ENCODE measurements at regions not wholly inside any gene's neighbourhood (a gene's known extent, or its start where the extent isn't known, plus 50 kb on each side); places are given as distances from the start of the nearest gene placed in this dataset.

DNA sequence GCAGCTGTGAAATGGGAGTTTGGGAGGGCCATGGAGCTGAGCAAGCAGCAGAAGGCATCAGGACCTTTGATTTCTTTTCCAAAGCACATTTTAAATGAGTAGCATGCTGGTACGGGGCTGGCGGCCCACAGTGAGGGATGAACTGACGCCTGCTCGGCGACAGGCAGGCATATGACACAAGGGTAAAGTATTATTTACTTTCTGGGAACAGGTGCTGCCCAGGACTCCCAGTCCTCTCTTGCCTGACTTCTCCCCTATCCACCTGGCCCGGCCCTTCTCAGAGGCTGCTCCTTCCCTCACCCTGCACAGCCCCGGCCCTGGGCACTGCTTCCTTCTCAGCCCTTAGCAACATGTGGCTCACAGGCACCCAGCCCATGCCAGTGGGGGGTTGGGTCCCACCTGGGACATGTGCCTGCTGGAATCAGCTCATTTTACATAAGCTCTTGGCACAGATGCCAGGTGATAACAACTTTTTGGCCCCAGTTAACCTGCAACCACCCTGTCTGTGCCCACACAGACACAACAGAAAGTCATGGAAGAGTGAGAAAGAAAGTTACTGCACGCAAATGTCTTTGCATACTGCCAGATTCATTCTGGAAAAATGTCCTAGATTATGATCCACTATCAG, 112.3 kb upstream of the GADD45A start:
- H2AFZ ChIP-seq (ENCODE audit: low read length), result no peak overlapping the region
- DNase-seq, result no peak
- H3K36me3 ChIP-seq (replicated peaks; ENCODE audit: insufficient read depth, low read length), result no peaks in the 10 kb centered on the region
- no peaks in the 10 kb centered on the region for H3K27me3 ChIP-seq (replicated peaks; ENCODE audit: insufficient read depth, low read length)
- H3K79me2 ChIP-seq (ENCODE audit: low read length), result no peaks in the 10 kb centered on the region
- H3K9ac ChIP-seq (ENCODE audit: low read length), result no peak overlapping the region
- no peak overlapping the region for H3K27ac ChIP-seq (ENCODE audit: low read length)
- no peak for TF ChIP-seq EZH2phosphoT487 (IDR thresholded peaks at IDR 0.05; ENCODE audit: low read length)
- no peak for TF ChIP-seq EZH2 (optimal IDR thresholded peaks at IDR 0.05; ENCODE audit: low read depth, low read length)
- TF ChIP-seq, protein P1, sequence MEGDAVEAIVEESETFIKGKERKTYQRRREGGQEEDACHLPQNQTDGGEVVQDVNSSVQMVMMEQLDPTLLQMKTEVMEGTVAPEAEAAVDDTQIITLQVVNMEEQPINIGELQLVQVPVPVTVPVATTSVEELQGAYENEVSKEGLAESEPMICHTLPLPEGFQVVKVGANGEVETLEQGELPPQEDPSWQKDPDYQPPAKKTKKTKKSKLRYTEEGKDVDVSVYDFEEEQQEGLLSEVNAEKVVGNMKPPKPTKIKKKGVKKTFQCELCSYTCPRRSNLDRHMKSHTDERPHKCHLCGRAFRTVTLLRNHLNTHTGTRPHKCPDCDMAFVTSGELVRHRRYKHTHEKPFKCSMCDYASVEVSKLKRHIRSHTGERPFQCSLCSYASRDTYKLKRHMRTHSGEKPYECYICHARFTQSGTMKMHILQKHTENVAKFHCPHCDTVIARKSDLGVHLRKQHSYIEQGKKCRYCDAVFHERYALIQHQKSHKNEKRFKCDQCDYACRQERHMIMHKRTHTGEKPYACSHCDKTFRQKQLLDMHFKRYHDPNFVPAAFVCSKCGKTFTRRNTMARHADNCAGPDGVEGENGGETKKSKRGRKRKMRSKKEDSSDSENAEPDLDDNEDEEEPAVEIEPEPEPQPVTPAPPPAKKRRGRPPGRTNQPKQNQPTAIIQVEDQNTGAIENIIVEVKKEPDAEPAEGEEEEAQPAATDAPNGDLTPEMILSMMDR (IDR thresholded peaks at IDR 0.05; ENCODE audit: low read length), result no peak
- no peaks in the 10 kb centered on the region for H4K20me1 ChIP-seq (ENCODE audit: insufficient read depth, low read length)
- no peaks in the 10 kb centered on the region for H3F3A ChIP-seq (ENCODE audit: insufficient read depth, low read length)
- H3K4me1 ChIP-seq (ENCODE audit: low read length), result no peaks in the 10 kb centered on the region
- no peak overlapping the region for H3K4me3 ChIP-seq (ENCODE audit: low read length)
- no peaks in the 10 kb centered on the region for H3K9me3 ChIP-seq (replicated peaks; ENCODE audit: insufficient read depth, low read length)
- no peaks in the 10 kb centered on the region for H3K9me2 ChIP-seq (replicated peaks; ENCODE audit: insufficient read depth, low read length)
- no peak overlapping the region for H3K4me2 ChIP-seq (ENCODE audit: low read depth, low read length)

DNA sequence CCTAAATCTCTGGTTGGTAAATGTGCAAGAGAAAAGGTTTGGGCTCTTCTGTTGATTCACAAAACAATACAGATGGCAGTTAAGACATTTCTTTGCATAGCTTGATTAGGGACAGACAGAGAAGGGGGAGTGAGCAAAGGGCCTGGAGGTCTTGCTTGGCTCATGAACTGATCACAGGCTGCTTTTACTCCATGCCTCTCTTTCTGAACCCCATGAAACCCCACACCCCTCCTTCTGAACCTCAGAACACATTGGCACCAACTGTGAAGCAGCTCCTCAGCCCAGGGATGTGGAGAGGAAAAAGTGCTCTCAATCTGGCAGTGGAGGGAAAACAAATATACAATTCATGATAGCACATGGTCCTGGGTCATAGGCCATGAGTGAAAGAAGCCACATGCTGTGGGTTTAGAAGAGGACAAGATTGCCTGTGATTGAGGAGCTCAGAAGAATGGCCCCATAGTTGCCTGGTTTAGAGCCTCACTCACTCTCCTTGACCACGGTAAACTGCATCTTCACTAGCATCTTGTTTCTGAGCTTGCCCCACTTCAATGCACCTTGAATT, 111.6 kb upstream of the GADD45A start:
- no peak overlapping the region for H2AFZ ChIP-seq (ENCODE audit: low read length)
- no peak overlapping the region for H3K4me2 ChIP-seq (ENCODE audit: low read depth, low read length)
- H3K36me3 ChIP-seq (replicated peaks; ENCODE audit: insufficient read depth, low read length), result no peaks in the 10 kb centered on the region
- H3K4me1 ChIP-seq (ENCODE audit: low read length), result no peaks in the 10 kb centered on the region
- no peaks in the 10 kb centered on the region for H4K20me1 ChIP-seq (ENCODE audit: insufficient read depth, low read length)
- TF ChIP-seq, protein P1 (IDR thresholded peaks at IDR 0.05; ENCODE audit: low read length), result no peak
- TF ChIP-seq EZH2 (optimal IDR thresholded peaks at IDR 0.05; ENCODE audit: low read depth, low read length), result no peak
- TF ChIP-seq EZH2phosphoT487 (IDR thresholded peaks at IDR 0.05; ENCODE audit: low read length), result no peak
- no peaks in the 10 kb centered on the region for H3K9me2 ChIP-seq (replicated peaks; ENCODE audit: insufficient read depth, low read length)
- no peaks in the 10 kb centered on the region for H3K79me2 ChIP-seq (ENCODE audit: low read length)
- no peaks in the 10 kb centered on the region for H3F3A ChIP-seq (ENCODE audit: insufficient read depth, low read length)
- no peak overlapping the region for H3K9ac ChIP-seq (ENCODE audit: low read length)
- H3K27me3 ChIP-seq (replicated peaks; ENCODE audit: insufficient read depth, low read length), result no peaks in the 10 kb centered on the region
- no peak for DNase-seq
- no peaks in the 10 kb centered on the region for H3K9me3 ChIP-seq (replicated peaks; ENCODE audit: insufficient read depth, low read length)
- no peak overlapping the region for H3K4me3 ChIP-seq (ENCODE audit: low read length)
- no peak overlapping the region for H3K27ac ChIP-seq (ENCODE audit: low read length)

DNA sequence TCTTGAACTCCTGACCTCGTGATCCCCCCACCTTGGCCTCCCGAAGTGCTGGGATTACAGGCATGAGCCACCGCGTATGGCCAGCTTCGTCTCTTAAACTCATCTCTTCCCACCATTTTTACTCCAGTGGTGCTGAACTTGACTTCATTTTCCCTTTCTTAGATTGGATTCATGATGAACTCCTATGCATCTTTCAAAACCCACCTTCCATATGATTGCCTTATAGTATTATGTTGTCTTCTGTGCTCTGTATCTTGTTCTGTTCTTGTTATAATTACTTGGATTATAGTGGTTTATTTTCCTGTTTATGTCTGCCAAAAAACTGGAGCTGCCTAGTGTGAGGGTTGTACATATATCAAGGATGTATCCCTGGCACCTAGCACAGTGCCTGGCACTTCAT, 110.8 kb upstream of the GADD45A start:
- no peaks in the 10 kb centered on the region for H3K4me1 ChIP-seq (ENCODE audit: low read length)
- no peak overlapping the region for H3K4me3 ChIP-seq (ENCODE audit: low read length)
- H3K27ac ChIP-seq (ENCODE audit: low read length), result no peak overlapping the region
- H3K9me2 ChIP-seq (replicated peaks; ENCODE audit: insufficient read depth, low read length), result no peaks in the 10 kb centered on the region
- no peak overlapping the region for H3K4me2 ChIP-seq (ENCODE audit: low read depth, low read length)
- DNase-seq, result no peak
- H4K20me1 ChIP-seq (ENCODE audit: insufficient read depth, low read length), result no peaks in the 10 kb centered on the region
- H3F3A ChIP-seq (ENCODE audit: insufficient read depth, low read length), result no peaks in the 10 kb centered on the region
- TF ChIP-seq EZH2 (optimal IDR thresholded peaks at IDR 0.05; ENCODE audit: low read depth, low read length), result no peak
- TF ChIP-seq, protein P1 (IDR thresholded peaks at IDR 0.05; ENCODE audit: low read length), result no peak
- no peak for TF ChIP-seq EZH2phosphoT487 (IDR thresholded peaks at IDR 0.05; ENCODE audit: low read length)
- no peaks in the 10 kb centered on the region for H3K27me3 ChIP-seq (replicated peaks; ENCODE audit: insufficient read depth, low read length)
- no peaks in the 10 kb centered on the region for H3K9me3 ChIP-seq (replicated peaks; ENCODE audit: insufficient read depth, low read length)
- H3K9ac ChIP-seq (ENCODE audit: low read length), result no peak overlapping the region
- no peak overlapping the region for H2AFZ ChIP-seq (ENCODE audit: low read length)
- H3K79me2 ChIP-seq (ENCODE audit: low read length), result no peaks in the 10 kb centered on the region
- H3K36me3 ChIP-seq (replicated peaks; ENCODE audit: insufficient read depth, low read length), result no peaks in the 10 kb centered on the region

Data from MM.1S (cell line).